B cell (primary cell): ENCODE measurements at regions not wholly inside any gene's neighbourhood (a gene's known extent, or its start where the extent isn't known, plus 50 kb on each side); places are given as distances from the start of the nearest gene placed in this dataset.

ENCODE experiments used
- ATAC-seq: fragments of 200-7000 bp; cut with Tn5 transposase; one replicate; pipeline ENCODE4 v1.10.0; 2021; ENCODE audit warnings: low read depth, mild to moderate bottlenecking, moderate number of reproducible peaks, moderate library complexity
- CTCF ChIA-PET: fragments of 350-600 bp; sonication (Branson Sonifier 250); formaldehyde crosslinking; loops from one replicate; lab custom pipeline; 2021; ENCODE audit warnings: antibody characterized with exemption, inconsistent platforms; lab: Charles Lee
- POLR2A ChIA-PET: fragments of 350-600 bp; sonication (Branson Sonifier 250); formaldehyde crosslinking; loops from one replicate; lab custom pipeline; 2021; ENCODE audit warnings: antibody characterized with exemption; lab: Charles Lee
- DNase-seq: peaks from one replicate; pipeline ENCODE4 v3.0.0; 2013
- H2AFZ ChIP-seq: 2 replicates; pipeline ENCODE4 v1.6.1; 2012; ENCODE audit warnings: mild to moderate bottlenecking, low read depth, low read length; ENCODE audit not compliant: insufficient read depth, poor library complexity, severe bottlenecking
- H3K27ac ChIP-seq, 2 donors: 1 replicate in 1 of 2; 2 replicates in 1 of 2; pipeline ENCODE4 v1.5.1; 2012 to 2013; ENCODE audit warnings: low read length in 2 of 2, mild to moderate bottlenecking in 2 of 2, moderate library complexity in 1 of 2
- H3K27me3 ChIP-seq, 4 experiments: fragments of 200-600 bp in 1 of 4; sonication (generic) in 1 of 4; replicated peaks in 1 of 4; 1 replicate in 2 of 4; 2 replicates in 2 of 4; pipeline versions ENCODE4 v1.6.1 to v1.7.0; 2013 to 2016; ENCODE audit warnings: low read length in 3 of 4, mild to moderate bottlenecking in 2 of 4, mixed read lengths in 1 of 4, moderate library complexity in 1 of 4; ENCODE audit not compliant: insufficient read depth in 4 of 4, control insufficient read depth in 3 of 4; ENCODE audit errors: control extremely low read depth in 1 of 4
- H3K36me3 ChIP-seq, 2 experiments: replicated peaks in 1 of 2; 1 replicate in 1 of 2; 2 replicates in 1 of 2; pipeline versions ENCODE4 v1.6.1 to v1.7.1; 2013; ENCODE audit warnings: low read length in 1 of 2; ENCODE audit not compliant: insufficient read depth in 2 of 2, control insufficient read depth in 1 of 2; ENCODE audit errors: control extremely low read depth in 1 of 2, extremely low read depth in 1 of 2
- H3K4me1 ChIP-seq, 2 donors: fragments of 200-600 bp in 1 of 2; sonication (generic) in 1 of 2; 1 replicate in 1 of 2; 2 replicates in 1 of 2; pipeline versions ENCODE4 v1.5.1 to v1.6.1; 2013 to 2017; ENCODE audit warnings: low read length in 2 of 2; ENCODE audit not compliant: control insufficient read depth in 2 of 2, insufficient read depth in 2 of 2
- H3K4me2 ChIP-seq: replicated peaks from 2 replicates; pipeline ENCODE3; 2012; ENCODE audit warnings: mild to moderate bottlenecking, low read depth, low read length; ENCODE audit not compliant: poor library complexity, severe bottlenecking
- H3K4me3 ChIP-seq, 5 experiments: fragments of 200-600 bp in 1 of 5; sonication (generic) in 1 of 5; 1 replicate in 3 of 5; 2 replicates in 2 of 5; pipeline versions ENCODE4 v1.5.1 to v1.7.0; 2011 to 2016; ENCODE audit warnings: low read length in 4 of 5, mild to moderate bottlenecking in 4 of 5, low read depth in 2 of 5, control low read depth in 1 of 5, moderate library complexity in 1 of 5; ENCODE audit not compliant: insufficient read depth in 1 of 5; ENCODE audit errors: control extremely low read depth in 1 of 5, extremely low read depth in 1 of 5
- H3K79me2 ChIP-seq: fragments of 200-600 bp; sonication (generic); one replicate; pipeline ENCODE4 v1.6.0; 2016; ENCODE audit warnings: low read length; ENCODE audit not compliant: control insufficient read depth, insufficient read depth
- H3K9ac ChIP-seq: fragments of 200-600 bp; sonication (generic); 2 replicates; pipeline ENCODE4 v1.6.1; 2017; ENCODE audit warnings: mild to moderate bottlenecking, low read length, moderate library complexity
- H3K9me3 ChIP-seq, 3 donors: one replicate each; pipeline versions ENCODE4 v1.6.1 to v1.7.1; 2013; ENCODE audit warnings: low read length in 2 of 3; ENCODE audit not compliant: control insufficient read depth in 2 of 3, insufficient read depth in 1 of 3; ENCODE audit errors: control extremely low read depth in 1 of 3
- H4K20me1 ChIP-seq: 2 replicates; pipeline ENCODE4 v1.6.0; 2012; ENCODE audit warnings: mild to moderate bottlenecking, low read length; ENCODE audit not compliant: insufficient read depth, control insufficient read depth, poor library complexity, severe bottlenecking
- H3K27ac Mint-ChIP-seq: one replicate; pipeline ENCODE4 v1.8.0; 2021; ENCODE audit warnings: mixed read lengths
- H3K27me3 Mint-ChIP-seq: one replicate; pipeline ENCODE4 v1.8.0; 2021; ENCODE audit warnings: mixed read lengths
- H3K4me1 Mint-ChIP-seq: one replicate; pipeline ENCODE4 v1.8.0; 2021; ENCODE audit warnings: mixed read lengths
- H3K4me3 Mint-ChIP-seq: one replicate; pipeline ENCODE4 v1.8.0; 2021; ENCODE audit warnings: mixed read lengths
- H3K9me3 Mint-ChIP-seq: one replicate; pipeline ENCODE4 v1.8.0; 2022; ENCODE audit warnings: mixed read lengths; ENCODE audit not compliant: insufficient read depth
- EZH2 ChIP-seq: IDR thresholded peaks from 2 replicates; pipeline ENCODE4 v1.6.1; 2012; ENCODE audit warnings: borderline replicate concordance, low read depth, mild to moderate bottlenecking, moderate library complexity, low read length; ENCODE audit not compliant: insufficient read depth, poor library complexity, severe bottlenecking
- WGBS: methylation state at CpG from one replicate; pipeline ENCODE4 v1.1.5; 2013; ENCODE audit warnings: missing lambda C conversion rate; ENCODE audit not compliant: insufficient coverage; 5-methylcytosine and 5-hydroxymethylcytosine counted together
- intact Hi-C: fragments of 100-400 bp; cut with micrococcal nuclease; formaldehyde crosslinking; loops from one replicate; pipeline ENCODE4 v1.10.0; 2022
- TF ChIP-seq, protein P1 (sequence below): fragments of 200-600 bp; IDR thresholded peaks from one replicate; pipeline ENCODE4 v1.8.0; 2022; ENCODE audit warnings: antibody characterized with exemption, mild to moderate bottlenecking

DNA sequence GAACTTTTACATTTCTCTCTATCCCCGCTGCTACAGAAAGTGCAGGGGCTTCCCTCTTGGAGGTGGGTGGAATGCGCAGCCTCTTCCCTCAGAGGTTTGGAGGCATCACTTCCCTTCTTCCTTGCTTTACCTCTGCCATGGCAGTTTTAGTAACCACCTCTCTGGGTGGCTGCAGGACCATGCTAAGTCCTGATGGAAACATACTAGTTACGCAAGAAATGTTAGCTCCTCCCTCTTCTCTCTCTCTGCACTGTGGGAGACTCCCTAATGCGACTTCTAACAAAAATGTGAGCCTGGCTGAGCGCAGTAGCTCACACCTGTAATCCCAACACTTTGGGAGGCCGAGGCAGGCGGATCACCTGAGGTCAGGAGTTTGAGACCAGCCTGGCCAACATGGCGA is 116.8 kb upstream of the RAB6C start:
- no peak overlapping the region for H3K4me2 ChIP-seq
- Mint-ChIP-seq H3K27me3 (peaks cover 3% of the 10 kb centered on the region), H3K9me3 (no peaks in the 10 kb centered on the region), H3K27ac (no peak overlapping the region), H3K4me3 (no peak overlapping the region), H3K4me1 (no peaks in the 10 kb centered on the region)
- no peak overlapping the region for H2AFZ ChIP-seq
- ChIA-PET CTCF (interaction anchor here (1.4 kb wide), 1 partner anchor 9 kb away, joined by 3 read pairs; no protein-coding TSS in a partner anchor), POLR2A (no interaction called here)
- H3K27ac ChIP-seq: no peak overlapping the region
- intact Hi-C loops: no loop called here
- no peaks in the 10 kb centered on the region for H3K36me3 ChIP-seq
- no peak for DNase-seq
- H3K9me3 ChIP-seq: no peaks in the 10 kb centered on the region
- no peak overlapping the region for H3K9ac ChIP-seq
- H3K4me3 ChIP-seq: no peak overlapping the region
- no peak for ATAC-seq
- H3K79me2 ChIP-seq: no peaks in the 10 kb centered on the region
- H3K27me3 ChIP-seq: no peaks in the 10 kb centered on the region
- TF ChIP-seq, protein P1, sequence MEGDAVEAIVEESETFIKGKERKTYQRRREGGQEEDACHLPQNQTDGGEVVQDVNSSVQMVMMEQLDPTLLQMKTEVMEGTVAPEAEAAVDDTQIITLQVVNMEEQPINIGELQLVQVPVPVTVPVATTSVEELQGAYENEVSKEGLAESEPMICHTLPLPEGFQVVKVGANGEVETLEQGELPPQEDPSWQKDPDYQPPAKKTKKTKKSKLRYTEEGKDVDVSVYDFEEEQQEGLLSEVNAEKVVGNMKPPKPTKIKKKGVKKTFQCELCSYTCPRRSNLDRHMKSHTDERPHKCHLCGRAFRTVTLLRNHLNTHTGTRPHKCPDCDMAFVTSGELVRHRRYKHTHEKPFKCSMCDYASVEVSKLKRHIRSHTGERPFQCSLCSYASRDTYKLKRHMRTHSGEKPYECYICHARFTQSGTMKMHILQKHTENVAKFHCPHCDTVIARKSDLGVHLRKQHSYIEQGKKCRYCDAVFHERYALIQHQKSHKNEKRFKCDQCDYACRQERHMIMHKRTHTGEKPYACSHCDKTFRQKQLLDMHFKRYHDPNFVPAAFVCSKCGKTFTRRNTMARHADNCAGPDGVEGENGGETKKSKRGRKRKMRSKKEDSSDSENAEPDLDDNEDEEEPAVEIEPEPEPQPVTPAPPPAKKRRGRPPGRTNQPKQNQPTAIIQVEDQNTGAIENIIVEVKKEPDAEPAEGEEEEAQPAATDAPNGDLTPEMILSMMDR: no peak
- no peak for TF ChIP-seq EZH2
- 86% methylated on average over 3 of the region's 8 CpGs for WGBS
- no peaks in the 10 kb centered on the region for H4K20me1 ChIP-seq
- H3K4me1 ChIP-seq: no peaks in the 10 kb centered on the region

DNA sequence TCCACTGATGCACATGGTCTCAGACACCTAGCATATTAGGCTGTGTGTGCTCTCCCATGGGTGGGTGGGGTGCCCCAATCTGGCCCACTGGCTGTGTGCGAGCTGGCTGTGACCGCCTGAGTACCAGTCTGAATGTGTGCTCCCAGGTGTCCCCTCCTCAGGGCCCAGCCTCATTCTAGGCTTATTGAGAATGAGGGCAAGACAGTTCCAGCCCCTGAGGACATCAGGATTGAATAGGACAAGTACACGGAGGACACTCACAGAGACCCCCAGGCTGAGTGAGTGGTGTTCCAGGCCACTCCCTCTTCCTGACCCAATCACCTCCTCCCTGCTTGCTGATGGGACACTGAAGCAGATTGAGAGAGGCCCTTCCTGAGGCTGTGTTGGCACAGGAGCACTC is 116.1 kb upstream of the RAB6C start:
- WGBS: 96% methylated on average over 3 of the region's 3 CpGs
- H3K27me3 Mint-ChIP-seq: peaks cover 3% of the 10 kb centered on the region
- H3K4me3 Mint-ChIP-seq: no peak overlapping the region
- POLR2A ChIA-PET: no interaction called here
- Histone ChIP-seq H3K9me3 (no peaks in the 10 kb centered on the region), H3K36me3 (no peaks in the 10 kb centered on the region), H3K4me1 (no peaks in the 10 kb centered on the region), H3K27ac (no peak overlapping the region), H3K27me3 (no peaks in the 10 kb centered on the region), H3K9ac (no peak overlapping the region), H2AFZ (no peak overlapping the region), H4K20me1 (no peaks in the 10 kb centered on the region), H3K4me2 (no peak overlapping the region), H3K79me2 (no peaks in the 10 kb centered on the region), H3K4me3 (no peak overlapping the region)
- no peak overlapping the region for H3K27ac Mint-ChIP-seq
- intact Hi-C loops: no loop called here
- CTCF ChIA-PET: interaction anchor here (1.4 kb wide), 1 partner anchor 9 kb away, joined by 3 read pairs; no protein-coding TSS in a partner anchor
- no peaks in the 10 kb centered on the region for H3K4me1 Mint-ChIP-seq
- no peak for ATAC-seq
- no peak for DNase-seq
- TF ChIP-seq, protein P1: no peak
- no peak for TF ChIP-seq EZH2
- H3K9me3 Mint-ChIP-seq: no peaks in the 10 kb centered on the region
